B cell (primary cell): ENCODE measurements at regions not wholly inside any gene's neighbourhood (a gene's known extent, or its start where the extent isn't known, plus 50 kb on each side); places are given as distances from the start of the nearest gene placed in this dataset.

Source experiments
- ATAC-seq: fragments of 200-7000 bp; cut with Tn5 transposase; one replicate; pipeline ENCODE4 v1.10.0; 2021; ENCODE audit warnings: low read depth, mild to moderate bottlenecking, moderate number of reproducible peaks, moderate library complexity
- CTCF ChIA-PET: fragments of 350-600 bp; sonication (Branson Sonifier 250); formaldehyde crosslinking; loops from one replicate; lab custom pipeline; 2021; ENCODE audit warnings: antibody characterized with exemption, inconsistent platforms; lab: Charles Lee
- POLR2A ChIA-PET: fragments of 350-600 bp; sonication (Branson Sonifier 250); formaldehyde crosslinking; loops from one replicate; lab custom pipeline; 2021; ENCODE audit warnings: antibody characterized with exemption; lab: Charles Lee
- DNase-seq: peaks from one replicate; pipeline ENCODE4 v3.0.0; 2013
- H2AFZ ChIP-seq: 2 replicates; pipeline ENCODE4 v1.6.1; 2012; ENCODE audit warnings: mild to moderate bottlenecking, low read depth, low read length; ENCODE audit not compliant: insufficient read depth, poor library complexity, severe bottlenecking
- H3K27ac ChIP-seq, 2 donors: 1 replicate in 1 of 2; 2 replicates in 1 of 2; pipeline ENCODE4 v1.5.1; 2012 to 2013; ENCODE audit warnings: low read length in 2 of 2, mild to moderate bottlenecking in 2 of 2, moderate library complexity in 1 of 2
- H3K27me3 ChIP-seq, 4 experiments: fragments of 200-600 bp in 1 of 4; sonication (generic) in 1 of 4; replicated peaks in 1 of 4; 1 replicate in 2 of 4; 2 replicates in 2 of 4; pipeline versions ENCODE4 v1.6.1 to v1.7.0; 2013 to 2016; ENCODE audit warnings: low read length in 3 of 4, mild to moderate bottlenecking in 2 of 4, mixed read lengths in 1 of 4, moderate library complexity in 1 of 4; ENCODE audit not compliant: insufficient read depth in 4 of 4, control insufficient read depth in 3 of 4; ENCODE audit errors: control extremely low read depth in 1 of 4
- H3K36me3 ChIP-seq, 2 experiments: replicated peaks in 1 of 2; 1 replicate in 1 of 2; 2 replicates in 1 of 2; pipeline versions ENCODE4 v1.6.1 to v1.7.1; 2013; ENCODE audit warnings: low read length in 1 of 2; ENCODE audit not compliant: insufficient read depth in 2 of 2, control insufficient read depth in 1 of 2; ENCODE audit errors: control extremely low read depth in 1 of 2, extremely low read depth in 1 of 2
- H3K4me1 ChIP-seq, 2 donors: fragments of 200-600 bp in 1 of 2; sonication (generic) in 1 of 2; 1 replicate in 1 of 2; 2 replicates in 1 of 2; pipeline versions ENCODE4 v1.5.1 to v1.6.1; 2013 to 2017; ENCODE audit warnings: low read length in 2 of 2; ENCODE audit not compliant: control insufficient read depth in 2 of 2, insufficient read depth in 2 of 2
- H3K4me2 ChIP-seq: replicated peaks from 2 replicates; pipeline ENCODE3; 2012; ENCODE audit warnings: mild to moderate bottlenecking, low read depth, low read length; ENCODE audit not compliant: poor library complexity, severe bottlenecking
- H3K4me3 ChIP-seq, 5 experiments: fragments of 200-600 bp in 1 of 5; sonication (generic) in 1 of 5; 1 replicate in 3 of 5; 2 replicates in 2 of 5; pipeline versions ENCODE4 v1.5.1 to v1.7.0; 2011 to 2016; ENCODE audit warnings: low read length in 4 of 5, mild to moderate bottlenecking in 4 of 5, low read depth in 2 of 5, control low read depth in 1 of 5, moderate library complexity in 1 of 5; ENCODE audit not compliant: insufficient read depth in 1 of 5; ENCODE audit errors: control extremely low read depth in 1 of 5, extremely low read depth in 1 of 5
- H3K79me2 ChIP-seq: fragments of 200-600 bp; sonication (generic); one replicate; pipeline ENCODE4 v1.6.0; 2016; ENCODE audit warnings: low read length; ENCODE audit not compliant: control insufficient read depth, insufficient read depth
- H3K9ac ChIP-seq: fragments of 200-600 bp; sonication (generic); 2 replicates; pipeline ENCODE4 v1.6.1; 2017; ENCODE audit warnings: mild to moderate bottlenecking, low read length, moderate library complexity
- H3K9me3 ChIP-seq, 3 donors: one replicate each; pipeline versions ENCODE4 v1.6.1 to v1.7.1; 2013; ENCODE audit warnings: low read length in 2 of 3; ENCODE audit not compliant: control insufficient read depth in 2 of 3, insufficient read depth in 1 of 3; ENCODE audit errors: control extremely low read depth in 1 of 3
- H4K20me1 ChIP-seq: 2 replicates; pipeline ENCODE4 v1.6.0; 2012; ENCODE audit warnings: mild to moderate bottlenecking, low read length; ENCODE audit not compliant: insufficient read depth, control insufficient read depth, poor library complexity, severe bottlenecking
- H3K27ac Mint-ChIP-seq: one replicate; pipeline ENCODE4 v1.8.0; 2021; ENCODE audit warnings: mixed read lengths
- H3K27me3 Mint-ChIP-seq: one replicate; pipeline ENCODE4 v1.8.0; 2021; ENCODE audit warnings: mixed read lengths
- H3K4me1 Mint-ChIP-seq: one replicate; pipeline ENCODE4 v1.8.0; 2021; ENCODE audit warnings: mixed read lengths
- H3K4me3 Mint-ChIP-seq: one replicate; pipeline ENCODE4 v1.8.0; 2021; ENCODE audit warnings: mixed read lengths
- H3K9me3 Mint-ChIP-seq: one replicate; pipeline ENCODE4 v1.8.0; 2022; ENCODE audit warnings: mixed read lengths; ENCODE audit not compliant: insufficient read depth
- EZH2 ChIP-seq: IDR thresholded peaks from 2 replicates; pipeline ENCODE4 v1.6.1; 2012; ENCODE audit warnings: borderline replicate concordance, low read depth, mild to moderate bottlenecking, moderate library complexity, low read length; ENCODE audit not compliant: insufficient read depth, poor library complexity, severe bottlenecking
- WGBS: methylation state at CpG from one replicate; pipeline ENCODE4 v1.1.5; 2013; ENCODE audit warnings: missing lambda C conversion rate; ENCODE audit not compliant: insufficient coverage; 5-methylcytosine and 5-hydroxymethylcytosine counted together
- intact Hi-C: fragments of 100-400 bp; cut with micrococcal nuclease; formaldehyde crosslinking; loops from one replicate; pipeline ENCODE4 v1.10.0; 2022
- TF ChIP-seq, protein P1 (sequence below): fragments of 200-600 bp; IDR thresholded peaks from one replicate; pipeline ENCODE4 v1.8.0; 2022; ENCODE audit warnings: antibody characterized with exemption, mild to moderate bottlenecking

DNA sequence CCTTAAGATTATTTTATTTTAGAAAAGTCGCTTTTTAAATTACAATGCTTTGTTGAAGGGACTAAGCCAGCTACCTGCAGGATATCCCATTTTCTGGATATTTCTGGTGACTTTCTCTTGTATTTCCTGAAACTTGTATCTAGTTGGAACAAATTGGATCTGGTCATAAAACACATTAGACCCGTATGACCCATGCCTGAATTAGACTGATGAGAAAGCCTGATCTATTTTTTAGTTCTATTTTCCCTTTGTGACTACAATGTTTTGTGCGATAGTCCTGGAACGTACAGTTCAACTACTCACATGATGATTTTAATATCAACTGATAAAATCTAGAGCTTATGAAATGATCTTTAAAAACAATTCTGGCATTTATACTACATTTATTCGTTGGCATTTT is 151.8 kb downstream of the RHOU start:
- H3K9ac ChIP-seq, result no peak overlapping the region
- H3K27ac ChIP-seq, result no peak overlapping the region
- no peaks in the 10 kb centered on the region for H3K36me3 ChIP-seq
- no peak for DNase-seq
- Mint-ChIP-seq H3K9me3 (peaks cover 3% of the 10 kb centered on the region), H3K27ac (no peak overlapping the region), H3K27me3 (peaks cover 15% of the 10 kb centered on the region), H3K4me1 (no peaks in the 10 kb centered on the region), H3K4me3 (no peak overlapping the region)
- ChIA-PET POLR2A (no interaction called here), CTCF (no interaction called here)
- H3K4me1 ChIP-seq, result no peaks in the 10 kb centered on the region
- H3K27me3 ChIP-seq, result no peaks in the 10 kb centered on the region
- no peak overlapping the region for H3K4me2 ChIP-seq
- H2AFZ ChIP-seq, result no peak overlapping the region
- no peak for TF ChIP-seq EZH2
- TF ChIP-seq, protein P1, sequence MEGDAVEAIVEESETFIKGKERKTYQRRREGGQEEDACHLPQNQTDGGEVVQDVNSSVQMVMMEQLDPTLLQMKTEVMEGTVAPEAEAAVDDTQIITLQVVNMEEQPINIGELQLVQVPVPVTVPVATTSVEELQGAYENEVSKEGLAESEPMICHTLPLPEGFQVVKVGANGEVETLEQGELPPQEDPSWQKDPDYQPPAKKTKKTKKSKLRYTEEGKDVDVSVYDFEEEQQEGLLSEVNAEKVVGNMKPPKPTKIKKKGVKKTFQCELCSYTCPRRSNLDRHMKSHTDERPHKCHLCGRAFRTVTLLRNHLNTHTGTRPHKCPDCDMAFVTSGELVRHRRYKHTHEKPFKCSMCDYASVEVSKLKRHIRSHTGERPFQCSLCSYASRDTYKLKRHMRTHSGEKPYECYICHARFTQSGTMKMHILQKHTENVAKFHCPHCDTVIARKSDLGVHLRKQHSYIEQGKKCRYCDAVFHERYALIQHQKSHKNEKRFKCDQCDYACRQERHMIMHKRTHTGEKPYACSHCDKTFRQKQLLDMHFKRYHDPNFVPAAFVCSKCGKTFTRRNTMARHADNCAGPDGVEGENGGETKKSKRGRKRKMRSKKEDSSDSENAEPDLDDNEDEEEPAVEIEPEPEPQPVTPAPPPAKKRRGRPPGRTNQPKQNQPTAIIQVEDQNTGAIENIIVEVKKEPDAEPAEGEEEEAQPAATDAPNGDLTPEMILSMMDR, result no peak
- WGBS, result 80% methylated on average over 1 of the region's 5 CpGs
- H3K9me3 ChIP-seq, result peaks cover 0 to 13% (median 5%) of the 10 kb centered on the region in 3 donors
- no peaks in the 10 kb centered on the region for H4K20me1 ChIP-seq
- intact Hi-C loops, result no loop called here
- H3K79me2 ChIP-seq, result no peaks in the 10 kb centered on the region
- no peak for ATAC-seq
- no peak overlapping the region for H3K4me3 ChIP-seq

- H3K36me3 ChIP-seq, result no peaks in the 10 kb centered on the region
- Mint-ChIP-seq H3K4me3 (no peak overlapping the region), H3K9me3 (peaks cover 3% of the 10 kb centered on the region), H3K27ac (no peak overlapping the region), H3K4me1 (no peaks in the 10 kb centered on the region), H3K27me3 (peaks cover 15% of the 10 kb centered on the region)
- ATAC-seq, result no peak
- H3K4me1 ChIP-seq, result no peaks in the 10 kb centered on the region
- no peak overlapping the region for H2AFZ ChIP-seq
- intact Hi-C loops, result no loop called here
- no peak overlapping the region for H3K4me3 ChIP-seq
- WGBS, result no CpG with 5 or more reads among the region's 1 CpG
- H4K20me1 ChIP-seq, result no peaks in the 10 kb centered on the region
- TF ChIP-seq EZH2, result no peak
- TF ChIP-seq, protein P1, result no peak
- POLR2A ChIA-PET, result no interaction called here
- CTCF ChIA-PET, result no interaction called here
- no peaks in the 10 kb centered on the region for H3K79me2 ChIP-seq
- no peak overlapping the region for H3K4me2 ChIP-seq
- DNase-seq, result no peak
- H3K27ac ChIP-seq, result no peak overlapping the region
- no peak overlapping the region for H3K9ac ChIP-seq
- H3K9me3 ChIP-seq, result peaks cover 0 to 13% (median 5%) of the 10 kb centered on the region in 3 donors
- H3K27me3 ChIP-seq, result no peaks in the 10 kb centered on the region
Observed at GRCh38 chr1:228887960-228888359, 152.7 kb downstream of the RHOU start.
